ENCODE measurements at regions not wholly inside any gene's neighbourhood (a gene's known extent, or its start where the extent isn't known, plus 50 kb on each side); places are given as distances from the start of the nearest gene placed in this dataset.

- WGBS, 3 donors = 90 to 95% (median 93%) methylated on average over 2 of the region's 2 CpGs
- TF ChIP-seq EP300 (IDR thresholded peaks at IDR 0.05) (no peak), CTCF (IDR thresholded peaks at IDR 0.05) (no peak), POLR2A (IDR thresholded peaks at IDR 0.05) (no peak)
- H3K4me1 ChIP-seq (ENCODE audit: insufficient read depth) = peaks cover 3% of the 10 kb centered on the region
- no peak overlapping the region for H3K27ac ChIP-seq
- H3K4me3 ChIP-seq = no peak overlapping the region
- intact Hi-C loops (cut with DNase I) = no loop called here
- H3K9me3 ChIP-seq = no peaks in the 10 kb centered on the region
- H3K27me3 ChIP-seq = no peaks in the 10 kb centered on the region
- no peak for DNase-seq
- no peaks in the 10 kb centered on the region for H3K36me3 ChIP-seq
Measured at GRCh38 chr5:34507933-34508332, 148.2 kb upstream of the RAI14 start.

GRCh38 chr5:34509392-34509791 is 146.7 kb upstream of the RAI14 start:
- WGBS, 3 donors = 84 to 86% (median 85%) methylated on average over 2 of the region's 2 CpGs
- H3K36me3 ChIP-seq = no peaks in the 10 kb centered on the region

GRCh38 chr5:34510002-34510401 is 146.1 kb upstream of the RAI14 start:
- Histone ChIP-seq H3K9me3 (no peaks in the 10 kb centered on the region), H3K27ac (no peak overlapping the region), H3K4me3 (no peak overlapping the region), H3K36me3 (no peaks in the 10 kb centered on the region), H3K4me1 (ENCODE audit: insufficient read depth) (peaks cover 2% of the 10 kb centered on the region), H3K27me3 (no peaks in the 10 kb centered on the region)
- intact Hi-C loops (cut with DNase I) = no loop called here
- WGBS, 3 donors = 17 to 40% (median 30%) methylated on average over 5 of the region's 5 CpGs
- no peak for DNase-seq
- TF ChIP-seq CTCF (IDR thresholded peaks at IDR 0.05) (no peak), POLR2A (IDR thresholded peaks at IDR 0.05) (no peak), EP300 (IDR thresholded peaks at IDR 0.05) (no peak)

More at GRCh38 chr5:34509392-34509791, 146.7 kb upstream of the RAI14 start:
- Histone ChIP-seq H3K4me3 (no peak overlapping the region), H3K27me3 (no peaks in the 10 kb centered on the region), H3K27ac (no peak overlapping the region), H3K4me1 (ENCODE audit: insufficient read depth) (peaks cover 2% of the 10 kb centered on the region), H3K9me3 (no peaks in the 10 kb centered on the region)
- TF ChIP-seq CTCF (IDR thresholded peaks at IDR 0.05) (no peak), POLR2A (IDR thresholded peaks at IDR 0.05) (no peak), EP300 (IDR thresholded peaks at IDR 0.05) (no peak)
- intact Hi-C loops (cut with DNase I) = no loop called here
- DNase-seq = no peak

DNA sequence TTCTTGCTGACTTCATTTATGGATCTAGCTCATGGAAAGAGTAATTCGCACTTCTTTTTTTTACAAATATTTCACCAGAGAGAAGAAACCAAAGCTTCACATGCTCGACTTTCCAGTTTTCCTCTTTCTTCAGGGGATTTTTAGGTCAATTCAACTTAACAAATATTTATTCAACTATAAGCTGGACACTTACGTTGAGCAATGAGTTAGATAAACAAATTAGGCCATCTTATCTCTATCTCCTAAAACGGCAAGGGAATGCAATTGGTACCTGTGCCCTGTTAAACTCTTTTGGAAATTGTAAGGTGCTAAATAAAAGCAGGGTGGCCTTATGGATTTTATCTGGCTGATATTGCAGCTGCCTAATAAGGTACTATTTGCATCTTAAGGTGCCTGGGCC is 145.1 kb upstream of the RAI14 start:
- no peak for DNase-seq
- peaks cover 2% of the 10 kb centered on the region for H3K4me1 ChIP-seq (ENCODE audit: insufficient read depth)
- no peaks in the 10 kb centered on the region for H3K36me3 ChIP-seq
- no peak overlapping the region for H3K27ac ChIP-seq
- 60 to 81% (median 78%) methylated on average over 4 of the region's 4 CpGs for WGBS, 3 donors
- intact Hi-C loops (cut with DNase I) = no loop called here
- H3K4me3 ChIP-seq = no peak overlapping the region
- H3K27me3 ChIP-seq = no peaks in the 10 kb centered on the region
- H3K9me3 ChIP-seq = no peaks in the 10 kb centered on the region
- TF ChIP-seq CTCF (IDR thresholded peaks at IDR 0.05) (no peak), EP300 (IDR thresholded peaks at IDR 0.05) (no peak), POLR2A (IDR thresholded peaks at IDR 0.05) (no peak)

DNA sequence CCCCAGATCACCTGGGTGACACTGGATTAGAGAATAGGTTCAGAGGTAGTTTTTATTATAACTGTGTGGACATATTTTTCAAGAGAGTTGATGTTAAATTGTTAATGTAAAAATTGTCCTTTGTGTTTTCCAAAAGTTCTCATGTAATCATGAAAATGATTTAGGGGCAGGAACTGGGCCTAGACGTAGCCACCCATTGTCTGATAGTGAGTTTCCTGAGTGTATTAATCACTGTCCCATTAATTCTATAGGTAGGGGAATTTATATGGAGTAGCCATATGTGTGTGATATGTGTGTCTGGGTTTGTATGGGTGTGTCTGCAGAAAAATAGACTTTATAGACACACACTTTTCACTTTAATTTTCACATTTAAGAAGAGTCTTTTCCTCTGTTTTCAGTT is 144.6 kb upstream of the RAI14 start:
- Histone ChIP-seq H3K27me3 (no peaks in the 10 kb centered on the region), H3K4me3 (no peak overlapping the region), H3K27ac (no peak overlapping the region), H3K36me3 (no peaks in the 10 kb centered on the region), H3K9me3 (no peaks in the 10 kb centered on the region), H3K4me1 (ENCODE audit: insufficient read depth) (peaks cover 2% of the 10 kb centered on the region)
- DNase-seq = no peak
- intact Hi-C loops (cut with DNase I) = no loop called here
- TF ChIP-seq POLR2A (IDR thresholded peaks at IDR 0.05) = no peak
- no peak for TF ChIP-seq EP300 (IDR thresholded peaks at IDR 0.05)
- no peak for TF ChIP-seq CTCF (IDR thresholded peaks at IDR 0.05)
- 48 to 74% (median 69%) methylated on average over 1 of the region's 1 CpG for WGBS, 3 donors

All from ovary (tissue), 7 donors.